ENCODE measurements at regions not wholly inside any gene's neighbourhood (a gene's known extent, or its start where the extent isn't known, plus 50 kb on each side); places are given as distances from the start of the nearest gene placed in this dataset.

DNA sequence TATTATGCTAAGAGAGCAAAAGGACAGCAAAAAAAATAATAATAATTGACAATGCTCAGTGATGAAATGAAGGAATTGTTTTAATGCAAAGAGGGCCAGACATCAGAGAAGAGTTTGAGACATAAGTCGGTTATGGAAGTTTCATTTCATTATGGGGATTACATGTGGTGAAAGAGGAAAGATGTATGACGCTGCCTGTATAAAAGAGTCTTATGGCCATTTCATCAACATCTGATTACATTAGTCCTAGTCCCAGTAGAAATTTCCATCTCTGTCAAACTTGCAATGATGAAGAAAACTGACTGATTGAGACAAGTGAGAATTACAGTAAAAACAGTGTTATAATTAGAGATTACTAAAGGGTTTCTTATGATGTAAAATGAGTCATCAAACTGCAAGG, 900.6 kb upstream of the CDH9 start:
- no peak for TF ChIP-seq POLR2A (IDR thresholded peaks at IDR 0.05)
- TF ChIP-seq, protein P1, sequence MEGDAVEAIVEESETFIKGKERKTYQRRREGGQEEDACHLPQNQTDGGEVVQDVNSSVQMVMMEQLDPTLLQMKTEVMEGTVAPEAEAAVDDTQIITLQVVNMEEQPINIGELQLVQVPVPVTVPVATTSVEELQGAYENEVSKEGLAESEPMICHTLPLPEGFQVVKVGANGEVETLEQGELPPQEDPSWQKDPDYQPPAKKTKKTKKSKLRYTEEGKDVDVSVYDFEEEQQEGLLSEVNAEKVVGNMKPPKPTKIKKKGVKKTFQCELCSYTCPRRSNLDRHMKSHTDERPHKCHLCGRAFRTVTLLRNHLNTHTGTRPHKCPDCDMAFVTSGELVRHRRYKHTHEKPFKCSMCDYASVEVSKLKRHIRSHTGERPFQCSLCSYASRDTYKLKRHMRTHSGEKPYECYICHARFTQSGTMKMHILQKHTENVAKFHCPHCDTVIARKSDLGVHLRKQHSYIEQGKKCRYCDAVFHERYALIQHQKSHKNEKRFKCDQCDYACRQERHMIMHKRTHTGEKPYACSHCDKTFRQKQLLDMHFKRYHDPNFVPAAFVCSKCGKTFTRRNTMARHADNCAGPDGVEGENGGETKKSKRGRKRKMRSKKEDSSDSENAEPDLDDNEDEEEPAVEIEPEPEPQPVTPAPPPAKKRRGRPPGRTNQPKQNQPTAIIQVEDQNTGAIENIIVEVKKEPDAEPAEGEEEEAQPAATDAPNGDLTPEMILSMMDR (IDR thresholded peaks at IDR 0.05): no peak
- Histone ChIP-seq H3K36me3 (no peaks in the 10 kb centered on the region), H3K9me3 (peaks cover 0 to 2% (median 0%) of the 10 kb centered on the region in 4 donors), H3K4me3 (no peak overlapping the region), H3K27me3 (no peaks in the 10 kb centered on the region), H3K4me1 (no peaks in the 10 kb centered on the region), H3K27ac (no peak overlapping the region)
- no peak for DNase-seq

DNA sequence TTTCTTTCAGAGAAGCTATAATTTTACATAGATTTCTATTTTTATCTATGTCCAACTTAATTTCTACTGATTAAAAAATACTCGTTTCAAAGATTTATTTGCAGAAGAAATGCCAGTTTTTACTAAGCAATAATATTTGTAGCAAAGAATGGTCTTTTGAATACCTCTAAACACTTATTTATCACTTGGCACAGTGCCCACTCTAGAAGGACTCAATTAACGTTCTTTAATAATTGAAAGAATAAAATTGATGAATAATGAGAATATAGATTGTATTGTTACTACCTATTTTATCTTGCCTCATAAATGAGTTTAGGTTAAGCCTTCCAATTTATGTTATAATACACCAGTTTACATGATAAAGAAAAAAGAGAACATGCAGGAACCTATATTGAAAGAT, 889.7 kb upstream of the CDH9 start:
- DNase-seq: no peak
- H3K4me1 ChIP-seq: no peaks in the 10 kb centered on the region
- no peaks in the 10 kb centered on the region for H3K27me3 ChIP-seq
- H3K9me3 ChIP-seq: no peaks in the 10 kb centered on the region
- H3K36me3 ChIP-seq: no peaks in the 10 kb centered on the region
- TF ChIP-seq POLR2A (IDR thresholded peaks at IDR 0.05): no peak
- TF ChIP-seq, protein P1 (IDR thresholded peaks at IDR 0.05): no peak
- H3K4me3 ChIP-seq: no peak overlapping the region
- H3K27ac ChIP-seq: no peak overlapping the region

DNA sequence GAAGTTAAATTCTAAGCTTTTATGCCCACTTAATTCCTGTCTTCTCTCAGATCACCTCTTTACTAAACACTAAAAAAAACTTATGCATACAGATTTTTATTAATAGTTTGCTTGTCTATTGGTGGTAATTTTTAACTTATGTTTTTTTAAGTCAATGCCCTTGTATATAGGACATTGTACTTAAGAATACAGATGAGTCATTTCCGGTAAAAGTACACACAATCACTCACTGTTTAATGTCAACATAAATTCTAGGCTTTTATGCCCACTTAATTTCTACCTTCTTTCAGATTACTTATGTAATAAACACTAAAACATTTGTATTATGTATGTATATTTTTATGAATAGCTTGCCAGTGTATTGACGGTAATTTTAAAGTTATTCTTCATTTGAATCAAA, 872.8 kb upstream of the CDH9 start:
- no peaks in the 10 kb centered on the region for H3K9me3 ChIP-seq

DNA sequence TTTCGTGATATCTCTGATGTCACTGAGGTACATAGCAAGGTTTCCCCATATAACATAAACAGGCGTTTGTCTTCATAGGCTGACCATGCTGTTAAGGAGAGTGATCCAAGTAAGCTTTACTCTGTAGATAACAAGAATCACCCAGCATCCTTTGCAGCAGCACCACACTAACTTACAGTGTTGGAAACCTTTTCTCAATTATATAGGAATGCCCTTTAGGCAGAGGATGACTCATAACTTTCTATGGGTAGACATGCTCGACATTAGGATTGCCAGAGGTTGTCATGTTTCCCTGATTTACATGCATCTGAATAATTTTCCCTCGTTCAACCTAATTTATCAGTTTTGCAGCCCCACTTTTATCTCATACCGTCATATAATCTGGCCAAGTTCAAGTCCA, 870.0 kb upstream of the CDH9 start:
- Histone ChIP-seq H3K4me3 (no peak overlapping the region), H3K27ac (no peak overlapping the region), H3K36me3 (no peaks in the 10 kb centered on the region), H3K9me3 (no peaks in the 10 kb centered on the region), H3K4me1 (no peaks in the 10 kb centered on the region), H3K27me3 (no peaks in the 10 kb centered on the region)
- TF ChIP-seq, protein P1 (IDR thresholded peaks at IDR 0.05): no peak
- no peak for TF ChIP-seq POLR2A (IDR thresholded peaks at IDR 0.05)
- DNase-seq: no peak

More for the DNA sequence above, 872.8 kb upstream of the CDH9 start:
- H3K27me3 ChIP-seq: no peaks in the 10 kb centered on the region
- no peak overlapping the region for H3K27ac ChIP-seq
- no peak overlapping the region for H3K4me3 ChIP-seq
- TF ChIP-seq, protein P1 (IDR thresholded peaks at IDR 0.05): no peak
- TF ChIP-seq POLR2A (IDR thresholded peaks at IDR 0.05): no peak
- H3K36me3 ChIP-seq: no peaks in the 10 kb centered on the region
- no peaks in the 10 kb centered on the region for H3K4me1 ChIP-seq
- DNase-seq: no peak

DNA sequence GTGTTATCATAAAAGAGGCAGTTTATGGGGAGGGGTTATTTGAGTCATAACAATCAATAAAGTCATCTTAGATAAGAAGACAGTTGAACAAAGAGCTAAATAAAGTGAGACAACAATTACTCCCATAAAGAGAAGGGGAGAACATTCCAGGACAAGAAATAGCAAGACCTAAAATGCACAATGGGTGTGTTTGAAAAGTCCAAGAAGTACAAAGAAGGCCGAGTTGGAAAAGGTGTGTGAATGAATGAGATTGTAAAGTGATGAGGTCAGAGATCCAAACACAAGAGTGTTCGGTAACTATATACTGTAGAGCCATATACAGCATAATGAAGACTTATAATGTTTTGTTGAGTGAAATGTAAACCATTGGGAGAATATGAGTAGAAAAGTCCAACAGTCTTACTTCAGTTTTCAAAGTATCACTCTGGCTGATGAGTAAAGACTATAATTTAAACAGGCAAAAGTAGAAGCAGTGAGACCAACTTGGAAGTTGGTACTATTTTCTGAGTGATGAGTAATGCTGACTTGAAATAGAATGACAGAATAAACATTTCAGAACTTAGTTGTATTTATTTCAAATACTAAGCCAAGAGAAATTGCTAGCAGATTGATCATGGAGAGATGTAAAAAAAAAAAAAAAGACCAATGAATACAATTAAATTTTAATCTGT, 868.7 kb upstream of the CDH9 start:
- H3K36me3 ChIP-seq: no peaks in the 10 kb centered on the region
- no peak for DNase-seq
- no peak overlapping the region for H3K27ac ChIP-seq
- H3K4me3 ChIP-seq: no peak overlapping the region
- no peaks in the 10 kb centered on the region for H3K9me3 ChIP-seq
- no peaks in the 10 kb centered on the region for H3K27me3 ChIP-seq
- H3K4me1 ChIP-seq: no peaks in the 10 kb centered on the region
- TF ChIP-seq POLR2A (IDR thresholded peaks at IDR 0.05): no peak
- TF ChIP-seq, protein P1 (IDR thresholded peaks at IDR 0.05): no peak

DNA sequence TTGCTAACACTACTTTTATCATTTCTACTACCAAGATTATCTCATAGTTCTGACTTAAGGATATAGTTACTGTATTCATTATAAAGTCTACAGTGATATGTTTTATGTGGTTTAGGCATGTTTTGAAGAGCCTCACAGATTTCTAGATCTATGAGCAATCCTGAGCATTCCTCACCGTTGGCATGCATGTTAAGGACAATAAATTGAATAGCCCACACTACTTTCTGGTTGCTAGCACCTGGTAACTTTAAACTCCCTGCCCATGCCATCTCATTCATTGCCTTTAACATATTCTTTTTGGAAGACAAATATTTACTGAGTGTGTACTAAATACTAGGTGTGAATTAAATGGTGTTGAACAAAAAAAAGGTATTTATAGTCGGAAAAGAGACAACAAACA, 868.1 kb upstream of the CDH9 start:
- Histone ChIP-seq H3K27me3 (no peaks in the 10 kb centered on the region), H3K4me3 (no peak overlapping the region), H3K4me1 (no peaks in the 10 kb centered on the region), H3K36me3 (no peaks in the 10 kb centered on the region), H3K9me3 (no peaks in the 10 kb centered on the region), H3K27ac (no peak overlapping the region)
- no peak for TF ChIP-seq POLR2A (IDR thresholded peaks at IDR 0.05)
- TF ChIP-seq, protein P1 (IDR thresholded peaks at IDR 0.05): no peak
- no peak for DNase-seq

Data from Peyer's patch (tissue), 4 donors.